Ovary (tissue), 3 donors: ENCODE measurements at regions not wholly inside any gene's neighbourhood (a gene's known extent, or its start where the extent isn't known, plus 50 kb on each side); places are given as distances from the start of the nearest gene placed in this dataset.

Experiments used
- CTCF ChIP-seq, 3 donors: fragments of 450-650 bp in 2 of 3; fragments of 200-600 bp in 1 of 3; IDR thresholded peaks; one replicate each; pipeline versions ENCODE4 v1.5.1 to v1.8.0; 2016 to 2022; ENCODE audit warnings: antibody characterized with exemption in 3 of 3, mild to moderate bottlenecking in 1 of 3
- EP300 ChIP-seq: sonication (generic); formaldehyde crosslinking; IDR thresholded peaks from one replicate; pipeline ENCODE4 v1.6.1; 2017; ENCODE audit warnings: antibody characterized with exemption
- POLR2A ChIP-seq: fragments of 450-650 bp; IDR thresholded peaks from one replicate; pipeline ENCODE4 v1.6.1; 2017; ENCODE audit warnings: antibody characterized with exemption, mild to moderate bottlenecking, moderate library complexity
- donor health status: DM: no; HTN: no; CAD: no.

- TF ChIP-seq POLR2A: no peak
- no peak for TF ChIP-seq CTCF (IDR thresholded peaks at IDR 0.05)
- no peak for TF ChIP-seq EP300
These were observed 242.5 kb downstream of the SH3BP4 start for GRCh38 chr2:235194351-235194750.
